Stimulated activated CD8-positive, alpha-beta memory T cell treated with anti-CD3 and anti-CD28 coated beads, Interleukin-15, amount 100 ng/mL, for 4 hours (primary cell): ENCODE measurements at regions not wholly inside any gene's neighbourhood (a gene's known extent, or its start where the extent isn't known, plus 50 kb on each side); places are given as distances from the start of the nearest gene placed in this dataset.

ENCODE experiments used
- DNase-seq, 2 donors: peaks; one replicate each; pipeline ENCODE4 v3.0.0-alpha.2; 2020; ENCODE audit warnings: low read depth in 2 of 2

GRCh38 chr10:78365694-78366093 is 332.0 kb downstream of the RPS24 start:
- DNase-seq: no peak

GRCh38 chr10:78366663-78367411 is 333.2 kb downstream of the RPS24 start:
- DNase-seq: no peak

- DNase-seq: no peak
These were observed 334.1 kb downstream of the RPS24 start for GRCh38 chr10:78367751-78368150.

- DNase-seq: no peak
These were observed 337.5 kb downstream of the RPS24 start for GRCh38 chr10:78371136-78371535.

- no peak for DNase-seq
These were observed 339.1 kb downstream of the RPS24 start for GRCh38 chr10:78372806-78373205.

GRCh38 chr10:78374331-78375028 is 340.8 kb downstream of the RPS24 start:
- DNase-seq: no peak

- no peak for DNase-seq
These were observed 342.5 kb downstream of the RPS24 start for GRCh38 chr10:78375854-78376785.

GRCh38 chr10:78377356-78377755 is 343.7 kb downstream of the RPS24 start:
- no peak for DNase-seq

GRCh38 chr10:78378192-78378591 is 344.5 kb downstream of the RPS24 start:
- DNase-seq: no peak

- DNase-seq: no peak
These were observed 347.4 kb downstream of the RPS24 start for GRCh38 chr10:78381107-78381506.

GRCh38 chr10:78382047-78382446 is 348.4 kb downstream of the RPS24 start:
- DNase-seq: no peak

- no peak for DNase-seq
These were observed 349.1 kb downstream of the RPS24 start for GRCh38 chr10:78382772-78383171.

GRCh38 chr10:78383378-78384048 is 349.9 kb downstream of the RPS24 start:
- no peak for DNase-seq

GRCh38 chr10:78384049-78384431 is 350.4 kb downstream of the RPS24 start:
- DNase-seq: no peak

GRCh38 chr10:78385599-78385998 is 351.9 kb downstream of the RPS24 start:
- DNase-seq: no peak

GRCh38 chr10:78386509-78386908 is 352.8 kb downstream of the RPS24 start:
- DNase-seq: no peak

- no peak for DNase-seq
These were observed 354.8 kb downstream of the RPS24 start for GRCh38 chr10:78388331-78389050.

- DNase-seq: no peak
These were observed 355.8 kb downstream of the RPS24 start for GRCh38 chr10:78389419-78389818.

- DNase-seq: no peak
These were observed 356.4 kb downstream of the RPS24 start for GRCh38 chr10:78390051-78390450.

- DNase-seq: no peak
These were observed 357.2 kb downstream of the RPS24 start for GRCh38 chr10:78390817-78391216.

- DNase-seq: no peak
These were observed 357.9 kb downstream of the RPS24 start for GRCh38 chr10:78391585-78391984.
